ENCODE measurements at regions not wholly inside any gene's neighbourhood (a gene's known extent, or its start where the extent isn't known, plus 50 kb on each side); places are given as distances from the start of the nearest gene placed in this dataset.
"Not testable (repeated sequence)": the region's sequence is repeated elsewhere in the genome, so short reads cannot be mapped to it uniquely, and the experiment has no call there.

- TF ChIP-seq EZH2 (IDR thresholded peaks at IDR 0.05; ENCODE audit: insufficient read depth, poor library complexity, severe bottlenecking); EZH2phosphoT487 (IDR thresholded peaks at IDR 0.05; ENCODE audit: insufficient read depth, low read depth): not testable (repeated sequence)
Measured at GRCh38 chr6:141506062-141506461, 626.7 kb upstream of the GJE1 start.

All from GM23248 (cell line).